K562 (cell line): ENCODE measurements at regions not wholly inside any gene's neighbourhood (a gene's known extent, or its start where the extent isn't known, plus 50 kb on each side); places are given as distances from the start of the nearest gene placed in this dataset.

ENCODE experiments used
- ATAC-seq: fragments of 200-7000 bp; cut with Tn5 transposase; 3 replicates; pipeline ENCODE4 v1.9.1; 2020; ENCODE audit warnings: moderate library complexity
- BruUV-seq: library from RNA; stranded (reverse); fragments of 400-500 nt; replicated peaks from 2 replicates; lab custom pipeline; 2021; lab: Mats Ljungman, UMichigan
- CTCF ChIA-PET: fragments of 300-600 bp; formaldehyde crosslinking; extraction: SDS; loops from one replicate; lab custom pipeline; 2021; ENCODE audit warnings: low intra/inter-chr PET ratio; lab: Yijun Ruan, JAX
- POLR2A ChIA-PET: fragments of 300-600, 350-650 bp; sonication (Branson Sonifier 250); formaldehyde crosslinking; extraction: SDS; loops from one replicate; lab custom pipeline; 2021; ENCODE audit warnings: antibody characterized with exemption, inconsistent platforms; lab: Yijun Ruan, JAX
- DNase-seq, 4 experiments: peaks; one replicate each; pipeline versions ENCODE4 v3.0.0 to v3.0.0-alpha.2; 2011 to 2018; ENCODE audit warnings: low spot score in 3 of 4, mixed read lengths in 3 of 4; ENCODE audit errors: extremely low read depth in 1 of 4
- FAIRE-seq: peaks from 2 replicates; lab custom pipeline; 2011; peaks lifted over from hg19 to GRCh38; lab: Jason Lieb, UNC
- H2AFZ ChIP-seq: 2 replicates; pipeline ENCODE4 v1.6.0; 2011; ENCODE audit warnings: low read depth, low read length, control low read depth, inconsistent platforms
- H3K27ac ChIP-seq: fragments of 200-600 bp; 3 replicates; pipeline ENCODE4 v1.8.0; 2011; ENCODE audit warnings: low read depth, mild to moderate bottlenecking, control low read depth, inconsistent platforms, low read length, moderate library complexity, mixed read lengths; ENCODE audit errors: extremely low read depth
- H3K27me3 ChIP-seq, 2 experiments: fragments of 300-600 bp in 1 of 2; 2 replicates in 1 of 2; 3 replicates in 1 of 2; pipeline versions ENCODE4 v1.6.0 to v1.8.0; 2011; ENCODE audit warnings: inconsistent platforms in 2 of 2, low read length in 2 of 2, mild to moderate bottlenecking in 1 of 2, mixed read lengths in 1 of 2, moderate library complexity in 1 of 2; ENCODE audit not compliant: control insufficient read depth in 2 of 2, insufficient read depth in 2 of 2
- H3K36me3 ChIP-seq: fragments of 300-600 bp; 3 replicates; pipeline ENCODE4 v1.8.0; 2011; ENCODE audit warnings: mild to moderate bottlenecking, low read length, inconsistent platforms; ENCODE audit not compliant: control insufficient read depth, insufficient read depth
- H3K4me1 ChIP-seq, 2 experiments: fragments of 200-600 bp in 1 of 2; replicated peaks in 1 of 2; 2 replicates in 1 of 2; 3 replicates in 1 of 2; pipeline versions ENCODE4 v1.5.1 to v1.8.0; 2011; ENCODE audit warnings: inconsistent platforms in 2 of 2, low read length in 2 of 2, mild to moderate bottlenecking in 1 of 2, mixed read lengths in 1 of 2, moderate library complexity in 1 of 2; ENCODE audit not compliant: control insufficient read depth in 2 of 2, insufficient read depth in 2 of 2
- H3K4me2 ChIP-seq: 2 replicates; pipeline ENCODE4 v1.6.1; 2011; ENCODE audit warnings: low read length, control low read depth, inconsistent platforms, mixed read lengths; ENCODE audit not compliant: insufficient read depth
- H3K4me3 ChIP-seq: fragments of 200-600 bp; sonication (generic), shearing (Covaris generic); 2 replicates; pipeline ENCODE4 v1.5.1; 2016; ENCODE audit warnings: control low read depth, inconsistent platforms
- H3K79me2 ChIP-seq: fragments of 200-600 bp; 3 replicates; pipeline ENCODE4 v1.8.0; 2011; ENCODE audit warnings: low read length, inconsistent platforms; ENCODE audit not compliant: control insufficient read depth, insufficient read depth
- H3K9ac ChIP-seq, 2 experiments: 2 replicates each; pipeline versions ENCODE4 v1.6.0 to v1.6.1; 2011; ENCODE audit warnings: low read depth in 2 of 2, low read length in 2 of 2, control low read depth in 1 of 2, inconsistent platforms in 1 of 2, mild to moderate bottlenecking in 1 of 2, mixed read lengths in 1 of 2; ENCODE audit not compliant: insufficient read depth in 1 of 2
- H3K9me1 ChIP-seq: one replicate; pipeline ENCODE4 v1.6.0; 2011; ENCODE audit warnings: inconsistent platforms, mild to moderate bottlenecking, low read length, moderate library complexity; ENCODE audit not compliant: control insufficient read depth, insufficient read depth
- H3K9me3 ChIP-seq: replicated peaks from 2 replicates; pipeline ENCODE4 v1.5.1; 2011; ENCODE audit warnings: low read depth, low read length, inconsistent platforms; ENCODE audit not compliant: control insufficient read depth, insufficient read depth
- H4K20me1 ChIP-seq: replicated peaks from 2 replicates; pipeline ENCODE4 v1.6.1; 2011; ENCODE audit warnings: low read length, inconsistent platforms, mixed read lengths; ENCODE audit not compliant: control insufficient read depth, insufficient read depth
- CCNT2 ChIP-seq: IDR thresholded peaks from 2 replicates; pipeline ENCODE4 v1.6.1; 2011; ENCODE audit warnings: borderline replicate concordance, low read depth, mild to moderate bottlenecking, moderate library complexity, mixed read lengths, low read length; ENCODE audit not compliant: insufficient read length; ENCODE audit errors: extremely low read depth
- FOXA1 ChIP-seq: fragments of 450-650 bp; IDR thresholded peaks from 2 replicates; pipeline ENCODE4 v1.6.1; 2016; ENCODE audit warnings: mild to moderate bottlenecking, borderline replicate concordance
- FOXJ2 ChIP-seq: fragments of 200-800 bp; sonication (Bioruptor generic); IDR thresholded peaks from 2 replicates; pipeline ENCODE4 v1.6.1; 2016; ENCODE audit warnings: missing genetic modification characterization, missing compliant biosample characterization
- HCFC1 ChIP-seq: IDR thresholded peaks from 2 replicates; pipeline ENCODE4 v1.6.1; 2012; ENCODE audit warnings: low read depth, low read length, improper control_type of control experiment
- KLF16 ChIP-seq: IDR thresholded peaks from 2 replicates; pipeline ENCODE4 v1.6.1; 2016; ENCODE audit warnings: antibody characterized with exemption
- MAX ChIP-seq: sonication (generic); formaldehyde crosslinking; IDR thresholded peaks from 2 replicates; pipeline ENCODE4 v1.9.0; 2022; ENCODE audit warnings: mild to moderate bottlenecking, missing genetic modification reagents
- MAZ ChIP-seq, 2 experiments: fragments of 450-650 bp in 1 of 2; sonication (generic) in 1 of 2; formaldehyde crosslinking; IDR thresholded peaks in 1 of 2; conservative IDR thresholded peaks in 1 of 2; 2 replicates each; pipeline versions ENCODE4 v1.4.0 to v1.5.0; 2020; ENCODE audit warnings: mild to moderate bottlenecking in 1 of 2, missing genetic modification reagents in 1 of 2
- NR2C2 ChIP-seq, 2 experiments: fragments of 200-800 bp in 1 of 2; sonication (Bioruptor generic) in 1 of 2; sonication (generic) in 1 of 2; formaldehyde crosslinking in 1 of 2; IDR thresholded peaks; 2 replicates each; pipeline versions ENCODE4 v1.6.1 to v1.8.0; 2016 to 2022; ENCODE audit warnings: mild to moderate bottlenecking in 1 of 2, missing compliant biosample characterization in 1 of 2, missing genetic modification characterization in 1 of 2, missing genetic modification reagents in 1 of 2
- POLR2AphosphoS5 ChIP-seq: IDR thresholded peaks from 2 replicates; pipeline ENCODE4 v1.6.1; 2011; ENCODE audit warnings: mild to moderate bottlenecking, low read depth, low read length, moderate library complexity; ENCODE audit not compliant: control insufficient read depth, insufficient read depth
- POLR3A ChIP-seq: IDR thresholded peaks from 2 replicates; pipeline ENCODE4 v1.6.1; 2011; ENCODE audit warnings: borderline replicate concordance, mild to moderate bottlenecking, moderate library complexity; ENCODE audit not compliant: insufficient read length, insufficient read depth; ENCODE audit errors: extremely low read depth
- SMAD1 ChIP-seq: fragments of 150-350 bp; IDR thresholded peaks from 2 replicates; pipeline ENCODE4 v1.6.1; 2014; ENCODE audit warnings: low read length, low read depth; ENCODE audit not compliant: partially characterized antibody
- SMARCA5 ChIP-seq: fragments of 450-650 bp; IDR thresholded peaks from 2 replicates; pipeline ENCODE4 v1.6.1; 2016
- THRB ChIP-seq: fragments of 450-650 bp; formaldehyde crosslinking; conservative IDR thresholded peaks from 2 replicates; pipeline ENCODE4 v1.4.0; 2022; ENCODE audit warnings: mild to moderate bottlenecking, missing genetic modification characterization
- XRCC5 ChIP-seq: fragments of 200-400 bp; formaldehyde crosslinking; IDR thresholded peaks from 2 replicates; pipeline ENCODE4 v1.6.1; 2017; ENCODE audit warnings: low read depth, mild to moderate bottlenecking, low read length
- WGBS: fragments of 100-300 bp; shearing (Covaris generic); methylation state at CpG from one replicate; pipeline ENCODE4 v1.1.6; 2016; ENCODE audit warnings: low coverage, mixed read lengths; ENCODE audit not compliant: insufficient coverage; ENCODE audit errors: missing lambda C conversion rate; 5-methylcytosine and 5-hydroxymethylcytosine counted together
- in situ Hi-C: fragments of 300-500 bp; cut with MboI; formaldehyde crosslinking; loops from 4 replicates; pipeline ENCODE4 v1.15.0; 2018; ENCODE audit warnings: inconsistent platforms, mixed read lengths
- intact Hi-C: fragments of 100-400 bp; cut with micrococcal nuclease; formaldehyde crosslinking; loops from 2 replicates; pipeline ENCODE4 v1.14.2; 2022
- TF ChIP-seq, protein P1 (sequence below): fragments of 450-650 bp; IDR thresholded peaks from 2 replicates; pipeline ENCODE4 v1.6.1; 2018; ENCODE audit not compliant: partially characterized antibody

DNA sequence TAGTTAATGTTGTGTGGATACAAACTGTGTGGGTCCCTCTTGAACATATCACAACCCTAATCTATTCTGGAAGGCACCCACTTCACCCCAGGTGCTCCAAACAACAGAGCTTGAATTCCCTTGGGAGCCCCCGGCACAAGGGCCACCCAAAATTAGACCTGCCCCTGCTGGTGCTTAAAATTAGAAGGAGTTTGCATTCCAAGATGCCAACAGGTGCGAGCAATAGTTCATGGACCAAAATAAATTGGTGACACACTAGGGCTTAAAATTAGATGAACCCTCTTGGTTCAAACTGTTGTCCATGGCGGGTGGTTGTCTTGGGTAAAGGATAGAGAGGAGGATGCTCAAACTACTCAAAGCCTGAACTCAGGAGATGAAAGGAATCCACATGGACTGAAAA is 291.5 kb downstream of the MN1 start (continued):
- TF ChIP-seq MAX: no peak
- TF ChIP-seq, protein P1, sequence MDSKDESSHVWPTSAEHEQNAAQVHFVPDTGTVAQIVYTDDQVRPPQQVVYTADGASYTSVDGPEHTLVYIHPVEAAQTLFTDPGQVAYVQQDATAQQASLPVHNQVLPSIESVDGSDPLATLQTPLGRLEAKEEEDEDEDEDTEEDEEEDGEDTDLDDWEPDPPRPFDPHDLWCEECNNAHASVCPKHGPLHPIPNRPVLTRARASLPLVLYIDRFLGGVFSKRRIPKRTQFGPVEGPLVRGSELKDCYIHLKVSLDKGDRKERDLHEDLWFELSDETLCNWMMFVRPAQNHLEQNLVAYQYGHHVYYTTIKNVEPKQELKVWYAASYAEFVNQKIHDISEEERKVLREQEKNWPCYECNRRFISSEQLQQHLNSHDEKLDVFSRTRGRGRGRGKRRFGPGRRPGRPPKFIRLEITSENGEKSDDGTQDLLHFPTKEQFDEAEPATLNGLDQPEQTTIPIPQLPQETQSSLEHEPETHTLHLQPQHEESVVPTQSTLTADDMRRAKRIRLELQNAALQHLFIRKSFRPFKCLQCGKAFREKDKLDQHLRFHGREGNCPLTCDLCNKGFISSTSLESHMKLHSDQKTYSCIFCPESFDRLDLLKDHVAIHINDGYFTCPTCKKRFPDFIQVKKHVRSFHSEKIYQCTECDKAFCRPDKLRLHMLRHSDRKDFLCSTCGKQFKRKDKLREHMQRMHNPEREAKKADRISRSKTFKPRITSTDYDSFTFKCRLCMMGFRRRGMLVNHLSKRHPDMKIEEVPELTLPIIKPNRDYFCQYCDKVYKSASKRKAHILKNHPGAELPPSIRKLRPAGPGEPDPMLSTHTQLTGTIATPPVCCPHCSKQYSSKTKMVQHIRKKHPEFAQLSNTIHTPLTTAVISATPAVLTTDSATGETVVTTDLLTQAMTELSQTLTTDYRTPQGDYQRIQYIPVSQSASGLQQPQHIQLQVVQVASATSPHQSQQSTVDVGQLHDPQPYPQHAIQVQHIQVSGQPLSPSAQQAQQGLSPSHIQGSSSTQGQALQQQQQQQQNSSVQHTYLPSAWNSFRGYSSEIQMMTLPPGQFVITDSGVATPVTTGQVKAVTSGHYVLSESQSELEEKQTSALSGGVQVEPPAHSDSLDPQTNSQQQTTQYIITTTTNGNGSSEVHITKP: no peak

- Histone ChIP-seq H3K9ac (no peak overlapping the region), H3K4me3 (no peak overlapping the region), H4K20me1 (no peaks in the 10 kb centered on the region), H3K4me1 (no peaks in the 10 kb centered on the region), H3K27ac (no peak overlapping the region), H3K9me3 (no peaks in the 10 kb centered on the region), H3K4me2 (no peak overlapping the region), H3K9me1 (no peaks in the 10 kb centered on the region), H2AFZ (no peak overlapping the region), H3K27me3 (no peaks in the 10 kb centered on the region), H3K79me2 (no peaks in the 10 kb centered on the region), H3K36me3 (no peaks in the 10 kb centered on the region)
- POLR2A ChIA-PET: interaction anchor here (0.6 kb wide), 1 partner anchor 586 kb away, joined by 3 read pairs; no protein-coding TSS in a partner anchor
- CTCF ChIA-PET: no interaction called here
- BruUV-seq: no TSS peak
- WGBS: 0% methylated on average over 9 of the region's 13 CpGs
- in situ Hi-C loops: no loop called here
- FAIRE-seq (no peak), DNase-seq (no peak), ATAC-seq (no peak)
- no peak for TF ChIP-seq POLR2AphosphoS5
- no peak for TF ChIP-seq KLF16
- TF ChIP-seq SMAD1: no peak
- TF ChIP-seq POLR3A: no peak
- no peak for TF ChIP-seq XRCC5
- TF ChIP-seq MAZ (CRISPR knock-in tag; conservative IDR thresholded peaks at IDR 0.05 in 1 of 2, IDR thresholded peaks at IDR 0.05 in 1 of 2): no peak
- TF ChIP-seq SMARCA5: no peak
- TF ChIP-seq CCNT2: no peak
- no peak for TF ChIP-seq NR2C2 (CRISPR knock-in tag; IDR thresholded peaks at IDR 0.05)
- TF ChIP-seq NR2C2 (tag; IDR thresholded peaks at IDR 0.05): no peak
- TF ChIP-seq THRB: no peak
- TF ChIP-seq HCFC1: no peak
- no peak for TF ChIP-seq FOXA1
- no peak for TF ChIP-seq FOXJ2
- intact Hi-C loops: no loop called here
Measured at GRCh38 chr22:27512283-27512761, 289.2 kb downstream of the MN1 start.
